COLO668 (cell line): ENCODE measurements at regions not wholly inside any gene's neighbourhood (a gene's known extent, or its start where the extent isn't known, plus 50 kb on each side); places are given as distances from the start of the nearest gene placed in this dataset.
"Not testable (repeated sequence)": the region's sequence is repeated elsewhere in the genome, so short reads cannot be mapped to it uniquely, and the experiment has no call there.

Source experiments
- DNase-seq: peaks from one replicate; lab custom pipeline; 2025; ENCODE audit not compliant: unreplicated experiment; lab: John Stamatoyannopoulos, UW

GRCh38 chr2:82043867-82044266, 1739.3 kb upstream of the LRRTM1 start:
- DNase-seq: no peak

- DNase-seq: peak; percentile 70
Observed at GRCh38 chr2:82027921-82028615, 1723.5 kb upstream of the LRRTM1 start.

GRCh38 chr2:82023710-82024109, 1719.2 kb upstream of the LRRTM1 start:
- DNase-seq: no peak

- peak; percentile 7 for DNase-seq
Observed at GRCh38 chr2:82013641-82014040, 1709.1 kb upstream of the LRRTM1 start.

GRCh38 chr2:82007071-82007664, 1702.6 kb upstream of the LRRTM1 start:
- DNase-seq: no peak

- not testable (repeated sequence) for DNase-seq
Observed at GRCh38 chr2:82005889-82006288, 1701.3 kb upstream of the LRRTM1 start.

GRCh38 chr2:82001614-82002013, 1697.1 kb upstream of the LRRTM1 start:
- DNase-seq: no peak

GRCh38 chr2:82000606-82001005, 1696.1 kb upstream of the LRRTM1 start:
- DNase-seq: no peak

GRCh38 chr2:81996332-81996731, 1691.8 kb upstream of the LRRTM1 start:
- DNase-seq: no peak

GRCh38 chr2:81991282-81991681, 1686.7 kb upstream of the LRRTM1 start:
- no peak for DNase-seq

GRCh38 chr2:81987370-81987769, 1682.8 kb upstream of the LRRTM1 start:
- no peak for DNase-seq

GRCh38 chr2:81984969-81985637, 1680.6 kb upstream of the LRRTM1 start:
- DNase-seq: no peak

GRCh38 chr2:81981585-81981984, 1677.0 kb upstream of the LRRTM1 start:
- no peak for DNase-seq

- DNase-seq: no peak
Observed at GRCh38 chr2:81979086-81979485, 1674.5 kb upstream of the LRRTM1 start.

GRCh38 chr2:81976998-81977397, 1672.4 kb upstream of the LRRTM1 start:
- no peak for DNase-seq

- no peak for DNase-seq
Observed at GRCh38 chr2:81974216-81974615, 1669.7 kb upstream of the LRRTM1 start.

GRCh38 chr2:81942876-81943275, 1638.3 kb upstream of the LRRTM1 start:
- no peak for DNase-seq

GRCh38 chr2:81942136-81942680, 1637.7 kb upstream of the LRRTM1 start:
- DNase-seq: no peak

GRCh38 chr2:81940266-81940955, 1635.9 kb upstream of the LRRTM1 start:
- no peak for DNase-seq

GRCh38 chr2:81937944-81938343, 1633.4 kb upstream of the LRRTM1 start:
- no peak for DNase-seq

- no peak for DNase-seq
Observed at GRCh38 chr2:81903534-81903933, 1599.0 kb upstream of the LRRTM1 start.
